ENCODE measurements at regions not wholly inside any gene's neighbourhood (a gene's known extent, or its start where the extent isn't known, plus 50 kb on each side); places are given as distances from the start of the nearest gene placed in this dataset.

DNA sequence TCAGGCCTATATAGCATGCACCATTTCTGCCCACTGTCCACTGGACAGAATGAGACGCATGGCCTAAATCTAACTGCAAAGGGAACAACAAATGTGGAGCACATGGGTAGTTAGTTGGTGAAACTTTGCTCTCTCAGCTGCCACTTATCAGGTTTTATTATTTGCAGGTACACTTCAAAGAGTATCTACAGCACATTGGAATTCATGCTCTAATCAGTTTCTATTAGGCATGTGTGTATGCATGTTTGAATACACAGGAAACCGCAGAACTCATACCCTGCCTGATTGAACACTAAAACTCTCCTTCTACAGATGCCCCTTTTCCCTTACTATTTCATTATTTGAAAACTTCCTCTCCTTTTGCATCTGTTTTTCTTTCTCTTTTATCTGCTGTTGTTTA is 97.4 kb upstream of the HSF2 start:
- TF ChIP-seq, protein P1, sequence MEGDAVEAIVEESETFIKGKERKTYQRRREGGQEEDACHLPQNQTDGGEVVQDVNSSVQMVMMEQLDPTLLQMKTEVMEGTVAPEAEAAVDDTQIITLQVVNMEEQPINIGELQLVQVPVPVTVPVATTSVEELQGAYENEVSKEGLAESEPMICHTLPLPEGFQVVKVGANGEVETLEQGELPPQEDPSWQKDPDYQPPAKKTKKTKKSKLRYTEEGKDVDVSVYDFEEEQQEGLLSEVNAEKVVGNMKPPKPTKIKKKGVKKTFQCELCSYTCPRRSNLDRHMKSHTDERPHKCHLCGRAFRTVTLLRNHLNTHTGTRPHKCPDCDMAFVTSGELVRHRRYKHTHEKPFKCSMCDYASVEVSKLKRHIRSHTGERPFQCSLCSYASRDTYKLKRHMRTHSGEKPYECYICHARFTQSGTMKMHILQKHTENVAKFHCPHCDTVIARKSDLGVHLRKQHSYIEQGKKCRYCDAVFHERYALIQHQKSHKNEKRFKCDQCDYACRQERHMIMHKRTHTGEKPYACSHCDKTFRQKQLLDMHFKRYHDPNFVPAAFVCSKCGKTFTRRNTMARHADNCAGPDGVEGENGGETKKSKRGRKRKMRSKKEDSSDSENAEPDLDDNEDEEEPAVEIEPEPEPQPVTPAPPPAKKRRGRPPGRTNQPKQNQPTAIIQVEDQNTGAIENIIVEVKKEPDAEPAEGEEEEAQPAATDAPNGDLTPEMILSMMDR (IDR thresholded peaks at IDR 0.05): no peak
- no peak for TF ChIP-seq POLR2A (IDR thresholded peaks at IDR 0.05)

Measured in thyroid gland (tissue), 4 donors.